Right lobe of liver (tissue), 4 donors: ENCODE measurements at regions not wholly inside any gene's neighbourhood (a gene's known extent, or its start where the extent isn't known, plus 50 kb on each side); places are given as distances from the start of the nearest gene placed in this dataset.

Source experiments
- CTCF ChIP-seq, 4 donors: fragments of 200-600 bp in 3 of 4; fragments of 450-650 bp in 1 of 4; IDR thresholded peaks; one replicate each; pipeline versions ENCODE4 v1.5.1 to v1.8.0; 2016 to 2022; ENCODE audit warnings: antibody characterized with exemption in 4 of 4, mild to moderate bottlenecking in 2 of 4
- POLR2A ChIP-seq: fragments of 450-650 bp; IDR thresholded peaks from one replicate; pipeline ENCODE4 v1.6.1; 2017; ENCODE audit warnings: antibody characterized with exemption, mild to moderate bottlenecking
- donor health status: DM: no; HTN: no; CAD: no.
- donor health status: DM: no; HTN: no; CAD: no.
- donor health status: DM: no; HTN: yes; CAD: no.

- no peak for TF ChIP-seq CTCF (IDR thresholded peaks at IDR 0.05)
- no peak for TF ChIP-seq POLR2A
Observed at GRCh38 chr11:57873196-57873911, 111.8 kb downstream of the CTNND1 start.
